H9 (cell line): ENCODE measurements at regions not wholly inside any gene's neighbourhood (a gene's known extent, or its start where the extent isn't known, plus 50 kb on each side); places are given as distances from the start of the nearest gene placed in this dataset.

ENCODE experiments used
- DNase-seq: peaks from one replicate; pipeline ENCODE4 v3.0.0-alpha.2; 2017
- H2AFZ ChIP-seq: one replicate; pipeline ENCODE4 v1.6.1; 2013; ENCODE audit warnings: mild to moderate bottlenecking, low read length, control low read depth, moderate library complexity
- H2AK5ac ChIP-seq: 2 replicates; pipeline ENCODE4 v1.6.1; 2013; ENCODE audit warnings: low read length, control low read depth, mixed read lengths; ENCODE audit not compliant: insufficient read length
- H2BK120ac ChIP-seq: one replicate; pipeline ENCODE4 v1.6.1; 2013; ENCODE audit warnings: low read depth, mild to moderate bottlenecking, low read length, control low read depth, inconsistent platforms; ENCODE audit not compliant: poor library complexity, severe bottlenecking
- H2BK12ac ChIP-seq: 2 replicates; pipeline ENCODE4 v1.6.1; 2013; ENCODE audit warnings: low read length, control low read depth, mixed read lengths, low read depth; ENCODE audit not compliant: insufficient read length
- H2BK15ac ChIP-seq: 2 replicates; pipeline ENCODE4 v1.6.1; 2013; ENCODE audit warnings: low read depth, low read length, control low read depth
- H2BK20ac ChIP-seq: one replicate; pipeline ENCODE4 v1.6.1; 2013; ENCODE audit warnings: low read depth, mild to moderate bottlenecking, low read length, control low read depth, inconsistent platforms; ENCODE audit not compliant: poor library complexity, severe bottlenecking
- H2BK5ac ChIP-seq: 2 replicates; pipeline ENCODE4 v1.6.1; 2013; ENCODE audit warnings: low read length, control low read depth, mixed read lengths; ENCODE audit not compliant: insufficient read length
- H3K14ac ChIP-seq: 2 replicates; pipeline ENCODE4 v1.6.1; 2013; ENCODE audit warnings: low read length, control low read depth; ENCODE audit not compliant: insufficient read depth
- H3K18ac ChIP-seq: 2 replicates; pipeline ENCODE4 v1.6.1; 2013; ENCODE audit warnings: low read depth, mild to moderate bottlenecking, mixed read lengths, low read length, control low read depth; ENCODE audit not compliant: insufficient read length
- H3K23ac ChIP-seq: 2 replicates; pipeline ENCODE4 v1.6.1; 2013; ENCODE audit warnings: low read length, control low read depth, mixed read lengths, low read depth; ENCODE audit not compliant: insufficient read length
- H3K23me2 ChIP-seq: 2 replicates; pipeline ENCODE4 v1.6.1; 2013; ENCODE audit warnings: low read depth, mild to moderate bottlenecking, mixed read lengths, low read length, control low read depth; ENCODE audit not compliant: insufficient read length, poor library complexity, severe bottlenecking
- H3K27ac ChIP-seq: 2 replicates; pipeline ENCODE4 v1.5.1; 2013; ENCODE audit warnings: low read length, control low read depth, mixed read lengths, low read depth; ENCODE audit not compliant: insufficient read length
- H3K27me3 ChIP-seq: 2 replicates; pipeline ENCODE4 v1.6.1; 2013; ENCODE audit warnings: low read length, control low read depth, inconsistent platforms; ENCODE audit not compliant: insufficient read depth
- H3K4ac ChIP-seq: 2 replicates; pipeline ENCODE4 v1.6.1; 2013; ENCODE audit warnings: low read depth, mild to moderate bottlenecking, control low read depth, inconsistent platforms, low read length, moderate library complexity
- H3K4me1 ChIP-seq: 2 replicates; pipeline ENCODE4 v1.6.1; 2013; ENCODE audit warnings: low read length, control low read depth, inconsistent platforms; ENCODE audit not compliant: insufficient read depth
- H3K4me2 ChIP-seq: 2 replicates; pipeline ENCODE4 v1.6.1; 2013; ENCODE audit warnings: low read length, control low read depth, mixed read lengths; ENCODE audit not compliant: insufficient read length, insufficient read depth
- H3K56ac ChIP-seq: 2 replicates; pipeline ENCODE4 v1.6.1; 2013; ENCODE audit warnings: low read depth, mild to moderate bottlenecking, mixed read lengths, low read length, control low read depth; ENCODE audit not compliant: insufficient read length
- H3K79me1 ChIP-seq: 2 replicates; pipeline ENCODE4 v1.6.1; 2013; ENCODE audit warnings: low read depth, mild to moderate bottlenecking, moderate library complexity, low read length, control low read depth, inconsistent platforms; ENCODE audit not compliant: insufficient read depth, poor library complexity, severe bottlenecking
- H3K79me2 ChIP-seq: 2 replicates; pipeline ENCODE4 v1.6.1; 2013; ENCODE audit warnings: low read length, control low read depth, inconsistent platforms; ENCODE audit not compliant: insufficient read depth
- H3K9ac ChIP-seq: 2 replicates; pipeline ENCODE4 v1.6.1; 2013; ENCODE audit warnings: low read length, control low read depth, mixed read lengths; ENCODE audit not compliant: insufficient read length; ENCODE audit errors: extremely low read depth
- H3K9me3 ChIP-seq: one replicate; pipeline ENCODE4 v1.6.1; 2013; ENCODE audit warnings: low read depth, low read length, inconsistent platforms; ENCODE audit not compliant: control insufficient read depth
- H3T11ph ChIP-seq: one replicate; pipeline ENCODE4 v1.6.1; 2013; ENCODE audit warnings: mild to moderate bottlenecking, low read length, control low read depth, inconsistent platforms
- H4K20me1 ChIP-seq: one replicate; pipeline ENCODE4 v1.6.1; 2013; ENCODE audit not compliant: control insufficient read depth, insufficient read length, insufficient read depth
- H4K5ac ChIP-seq: 2 replicates; pipeline ENCODE4 v1.6.1; 2013; ENCODE audit warnings: low read depth, mild to moderate bottlenecking, mixed read lengths, low read length, control low read depth; ENCODE audit not compliant: insufficient read length
- H4K8ac ChIP-seq: replicated peaks from 2 replicates; pipeline ENCODE4 v1.6.1; 2013; ENCODE audit warnings: low read length, control low read depth, mixed read lengths, low read depth; ENCODE audit not compliant: insufficient read length
- H4K91ac ChIP-seq: 2 replicates; pipeline ENCODE4 v1.6.1; 2013; ENCODE audit warnings: low read depth, mild to moderate bottlenecking, moderate library complexity, mixed read lengths, low read length, control low read depth; ENCODE audit not compliant: insufficient read length
- H3K27ac Mint-ChIP-seq, 3 experiments: 2 replicates in 2 of 3; 3 replicates in 1 of 3; pipeline ENCODE4 v1.8.0; 2020 to 2021; ENCODE audit warnings: mixed read lengths in 3 of 3, mild to moderate bottlenecking in 1 of 3, moderate library complexity in 1 of 3
- H3K27me3 Mint-ChIP-seq: 2 replicates; pipeline ENCODE4 v1.8.0; 2021; ENCODE audit warnings: low read depth, mild to moderate bottlenecking, moderate library complexity, mixed read lengths
- H3K36me3 Mint-ChIP-seq, 3 experiments: 2 replicates in 2 of 3; 3 replicates in 1 of 3; pipeline ENCODE4 v1.8.0; 2020 to 2021; ENCODE audit warnings: low read depth in 3 of 3, mixed read lengths in 3 of 3; ENCODE audit not compliant: insufficient read depth in 1 of 3
- H3K4me1 Mint-ChIP-seq, 2 experiments: 2 replicates each; pipeline ENCODE4 v1.8.0; 2020; ENCODE audit warnings: mixed read lengths in 2 of 2
- H3K4me3 Mint-ChIP-seq, 2 experiments: 2 replicates in 1 of 2; 3 replicates in 1 of 2; pipeline ENCODE4 v1.8.0; 2020 to 2021; ENCODE audit warnings: mild to moderate bottlenecking in 2 of 2, mixed read lengths in 2 of 2, moderate library complexity in 1 of 2
- H3K9me3 Mint-ChIP-seq, 2 experiments: 2 replicates in 1 of 2; 3 replicates in 1 of 2; pipeline ENCODE4 v1.8.0; 2020; ENCODE audit warnings: mild to moderate bottlenecking in 2 of 2, mixed read lengths in 2 of 2, moderate library complexity in 1 of 2
- WGBS: extraction: QIAGEN DNeasy Blood & Tissue Kit; methylation state at CpG from one replicate; pipeline ENCODE4 v1.1.7; 2013; ENCODE audit warnings: missing lambda C conversion rate, low lambda C conversion rate, mixed read lengths; ENCODE audit not compliant: insufficient read length; ENCODE audit errors: extremely low coverage; 5-methylcytosine and 5-hydroxymethylcytosine counted together
- TF ChIP-seq, protein P1 (sequence below): fragments of 200-600 bp; sonication (generic); conservative IDR thresholded peaks from 3 replicates; pipeline ENCODE4 v1.8.0; 2021; ENCODE audit warnings: antibody characterized with exemption, mild to moderate bottlenecking

DNA sequence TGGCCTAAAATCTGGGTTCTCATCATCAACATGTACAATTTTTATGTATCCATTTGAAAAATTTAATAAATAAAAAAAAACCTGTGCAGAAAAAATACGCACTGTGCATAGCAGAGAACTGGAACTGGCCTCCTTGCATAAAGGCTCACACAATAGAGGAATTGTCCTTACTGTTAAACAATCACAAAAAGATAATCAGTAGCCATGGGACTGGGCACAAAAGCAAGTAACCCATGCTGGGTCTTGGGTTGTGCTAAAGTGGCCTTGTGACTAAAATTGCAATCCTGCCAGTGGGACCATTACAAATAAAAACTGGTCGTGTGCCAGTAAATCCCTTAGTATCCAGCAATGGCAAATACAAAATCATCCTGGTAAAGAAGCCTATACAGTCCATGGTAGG lies 1646.6 kb downstream of the MAT2B start:
- no peaks in the 10 kb centered on the region; the same call in 1 of the 2 replicates for H3K4me1 ChIP-seq
- Mint-ChIP-seq H3K4me1 (peaks cover 8 to 14% of the 10 kb centered on the region in 2 experiments), H3K36me3 (peaks cover 0 to 7% (median 4%) of the 10 kb centered on the region in 3 experiments; a peak in 5 of 7 replicates), H3K4me3 (no peak overlapping the region), H3K9me3 (peaks cover 0 to 5% of the 10 kb centered on the region in 2 experiments; a peak in 1 of 5 replicates), H3K27me3 (no peaks in the 10 kb centered on the region), H3K27ac (no peak overlapping the region)
- H3K56ac ChIP-seq: no peak overlapping the region
- no peak overlapping the region for H3K9ac ChIP-seq
- no peaks in the 10 kb centered on the region for H3K23me2 ChIP-seq
- H3K9me3 ChIP-seq: no peaks in the 10 kb centered on the region
- H2AK5ac ChIP-seq: no peak overlapping the region
- TF ChIP-seq, protein P1, sequence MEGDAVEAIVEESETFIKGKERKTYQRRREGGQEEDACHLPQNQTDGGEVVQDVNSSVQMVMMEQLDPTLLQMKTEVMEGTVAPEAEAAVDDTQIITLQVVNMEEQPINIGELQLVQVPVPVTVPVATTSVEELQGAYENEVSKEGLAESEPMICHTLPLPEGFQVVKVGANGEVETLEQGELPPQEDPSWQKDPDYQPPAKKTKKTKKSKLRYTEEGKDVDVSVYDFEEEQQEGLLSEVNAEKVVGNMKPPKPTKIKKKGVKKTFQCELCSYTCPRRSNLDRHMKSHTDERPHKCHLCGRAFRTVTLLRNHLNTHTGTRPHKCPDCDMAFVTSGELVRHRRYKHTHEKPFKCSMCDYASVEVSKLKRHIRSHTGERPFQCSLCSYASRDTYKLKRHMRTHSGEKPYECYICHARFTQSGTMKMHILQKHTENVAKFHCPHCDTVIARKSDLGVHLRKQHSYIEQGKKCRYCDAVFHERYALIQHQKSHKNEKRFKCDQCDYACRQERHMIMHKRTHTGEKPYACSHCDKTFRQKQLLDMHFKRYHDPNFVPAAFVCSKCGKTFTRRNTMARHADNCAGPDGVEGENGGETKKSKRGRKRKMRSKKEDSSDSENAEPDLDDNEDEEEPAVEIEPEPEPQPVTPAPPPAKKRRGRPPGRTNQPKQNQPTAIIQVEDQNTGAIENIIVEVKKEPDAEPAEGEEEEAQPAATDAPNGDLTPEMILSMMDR: no peak
- no peak overlapping the region for H3K4ac ChIP-seq
- no peaks in the 10 kb centered on the region for H3K79me2 ChIP-seq
- no peak overlapping the region for H4K8ac ChIP-seq
- no peak overlapping the region for H3T11ph ChIP-seq
- no peak overlapping the region for H2AFZ ChIP-seq
- H2BK15ac ChIP-seq: no peak overlapping the region
- H2BK5ac ChIP-seq: no peak overlapping the region
- H4K20me1 ChIP-seq: no peaks in the 10 kb centered on the region
- H3K27me3 ChIP-seq: no peaks in the 10 kb centered on the region
- H4K5ac ChIP-seq: no peak overlapping the region
- no peak overlapping the region for H2BK20ac ChIP-seq
- H4K91ac ChIP-seq: no peak overlapping the region
- no peak overlapping the region for H3K4me2 ChIP-seq
- WGBS: no CpG with 5 or more reads among the region's 2 CpGs
- no peak overlapping the region for H2BK12ac ChIP-seq
- H3K27ac ChIP-seq: no peak overlapping the region
- H3K23ac ChIP-seq: no peak overlapping the region
- H2BK120ac ChIP-seq: no peak overlapping the region
- H3K18ac ChIP-seq: no peak overlapping the region
- no peak for DNase-seq
- no peak overlapping the region for H3K14ac ChIP-seq
- H3K79me1 ChIP-seq: no peaks in the 10 kb centered on the region
